GM23338 (cell line): ENCODE measurements at regions not wholly inside any gene's neighbourhood (a gene's known extent, or its start where the extent isn't known, plus 50 kb on each side); places are given as distances from the start of the nearest gene placed in this dataset.

Experiments
- ATAC-seq: fragments of 200-7000 bp; cut with Tn5 transposase; 3 replicates; pipeline ENCODE4 v1.9.1; 2020
- DNase-seq: peaks from one replicate; pipeline ENCODE4 v3.0.0-alpha.2; 2015; ENCODE audit warnings: low spot score
- H2AFZ ChIP-seq: fragments of 200-600 bp; sonication (generic); 2 replicates; pipeline ENCODE4 v1.8.0; 2016; ENCODE audit warnings: antibody characterized with exemption, mild to moderate bottlenecking, moderate library complexity
- H3F3A ChIP-seq: fragments of 200-600 bp; sonication (generic); replicated peaks from 2 replicates; pipeline ENCODE4 v1.8.0; 2017; ENCODE audit warnings: antibody characterized with exemption, mixed run types, low read depth
- H3K27ac ChIP-seq: fragments of 200-600 bp; sonication (generic); 2 replicates; pipeline ENCODE4 v1.6.1; 2016; ENCODE audit warnings: low read depth
- H3K27me3 ChIP-seq: fragments of 200-600 bp; sonication (generic); 2 replicates; pipeline ENCODE4 v1.8.0; 2016; ENCODE audit warnings: mild to moderate bottlenecking, mixed run types, moderate library complexity; ENCODE audit not compliant: insufficient read depth
- H3K36me3 ChIP-seq: fragments of 200-600 bp; sonication (generic); 2 replicates; pipeline ENCODE4 v1.8.0; 2016; ENCODE audit warnings: mild to moderate bottlenecking; ENCODE audit not compliant: insufficient read depth
- H3K4me1 ChIP-seq: fragments of 200-600 bp; sonication (generic); 2 replicates; pipeline ENCODE4 v1.8.0; 2016; ENCODE audit warnings: mild to moderate bottlenecking, moderate library complexity; ENCODE audit not compliant: insufficient read depth
- H3K4me2 ChIP-seq: fragments of 200-600 bp; sonication (generic); 2 replicates; pipeline ENCODE4 v1.7.1; 2017; ENCODE audit warnings: mixed run types
- H3K4me3 ChIP-seq: fragments of 200-600 bp; sonication (generic); 2 replicates; pipeline ENCODE4 v1.6.1; 2016; ENCODE audit warnings: mixed run types
- H3K79me2 ChIP-seq: fragments of 200-600 bp; sonication (generic); replicated peaks from 2 replicates; pipeline ENCODE4 v1.8.0; 2017; ENCODE audit warnings: mild to moderate bottlenecking; ENCODE audit not compliant: insufficient read depth
- H3K9me2 ChIP-seq: fragments of 200-600 bp; sonication (generic); 2 replicates; pipeline ENCODE4 v1.8.0; 2017; ENCODE audit not compliant: insufficient read depth
- H4K20me1 ChIP-seq: fragments of 200-600 bp; sonication (generic); replicated peaks from 2 replicates; pipeline ENCODE4 v1.8.0; 2017; ENCODE audit warnings: mild to moderate bottlenecking; ENCODE audit not compliant: insufficient read depth
- H3K27ac Mint-ChIP-seq: 2 replicates; pipeline ENCODE4 v1.8.0; 2020; ENCODE audit warnings: inconsistent platforms, mild to moderate bottlenecking, moderate library complexity, mixed read lengths
- H3K27me3 Mint-ChIP-seq: 3 replicates; pipeline ENCODE4 v1.8.0; 2022; ENCODE audit warnings: low read depth, mild to moderate bottlenecking, moderate library complexity, mixed read lengths, inconsistent platforms; ENCODE audit not compliant: insufficient read depth, poor library complexity
- H3K36me3 Mint-ChIP-seq: 3 replicates; pipeline ENCODE4 v1.8.0; 2021; ENCODE audit warnings: low read depth, mild to moderate bottlenecking, inconsistent platforms, moderate library complexity, mixed read lengths
- H3K4me1 Mint-ChIP-seq: 3 replicates; pipeline ENCODE4 v1.8.0; 2020; ENCODE audit warnings: mild to moderate bottlenecking, inconsistent platforms, mixed read lengths
- H3K4me3 Mint-ChIP-seq: 3 replicates; pipeline ENCODE4 v1.8.0; 2021; ENCODE audit warnings: moderate library complexity, mild to moderate bottlenecking, inconsistent platforms, mixed read lengths
- H3K9me3 Mint-ChIP-seq: 3 replicates; pipeline ENCODE4 v1.8.0; 2020; ENCODE audit warnings: moderate library complexity, mild to moderate bottlenecking, inconsistent platforms, mixed read lengths
- CTCF ChIP-seq, 2 experiments: fragments of 200-600 bp in 1 of 2; sonication (generic) in 1 of 2; conservative IDR thresholded peaks; 2 replicates each; pipeline versions ENCODE4 v1.5.1 to v1.6.1; 2016 to 2017; ENCODE audit warnings: antibody characterized with exemption in 2 of 2, low read depth in 2 of 2, mild to moderate bottlenecking in 2 of 2, moderate library complexity in 1 of 2
- ETS1 ChIP-seq: IDR thresholded peaks from 2 replicates; pipeline ENCODE4 v1.6.1; 2016; ENCODE audit warnings: antibody characterized with exemption
- EZH2 ChIP-seq: fragments of 200-600 bp; sonication (generic); IDR thresholded peaks from one replicate; pipeline ENCODE4 v1.8.0; 2017; ENCODE audit warnings: antibody characterized with exemption, mild to moderate bottlenecking, low read depth; ENCODE audit not compliant: unreplicated experiment
- NANOG ChIP-seq: IDR thresholded peaks from 2 replicates; pipeline ENCODE4 v1.6.1; 2016; ENCODE audit warnings: antibody characterized with exemption, borderline replicate concordance
- REST ChIP-seq: IDR thresholded peaks from one replicate; pipeline ENCODE4 v1.6.1; 2018; ENCODE audit warnings: antibody characterized with exemption; ENCODE audit not compliant: unreplicated experiment
- STAT1 ChIP-seq: IDR thresholded peaks from one replicate; pipeline ENCODE4 v1.6.1; 2016; ENCODE audit warnings: antibody characterized with exemption; ENCODE audit not compliant: unreplicated experiment

GRCh38 chr2:118706371-118706770 lies 141.1 kb downstream of the EN1 start:
- H3K36me3 ChIP-seq = no peaks in the 10 kb centered on the region
- no peaks in the 10 kb centered on the region for H3K9me3 Mint-ChIP-seq
- ATAC-seq (no peak), DNase-seq (no peak)
- no peak overlapping the region for H3K27ac ChIP-seq
- TF ChIP-seq EZH2 (no peak), REST (no peak), ETS1 (no peak)
- H3K27me3 ChIP-seq = no peaks in the 10 kb centered on the region
- no peak overlapping the region for H3K4me2 ChIP-seq
- no peaks in the 10 kb centered on the region for H3F3A ChIP-seq
- 0 out of 2 replicates have a peak overlapping the region, but pooled peaks have one; percentile 32 for H2AFZ ChIP-seq
- H3K27ac Mint-ChIP-seq = no peak overlapping the region
- no peaks in the 10 kb centered on the region for H3K9me2 ChIP-seq
- H3K4me3 Mint-ChIP-seq = no peak overlapping the region
- no peak overlapping the region for H3K4me3 ChIP-seq
- H3K4me1 ChIP-seq = no peaks in the 10 kb centered on the region
- H3K36me3 Mint-ChIP-seq = no peaks in the 10 kb centered on the region; the same call in 2 of the 3 replicates
- no peaks in the 10 kb centered on the region for H4K20me1 ChIP-seq
- H3K4me1 Mint-ChIP-seq = peaks cover 5% of the 10 kb centered on the region; the same call in 1 of the 3 replicates
- H3K79me2 ChIP-seq = no peaks in the 10 kb centered on the region
- H3K27me3 Mint-ChIP-seq = peaks cover 11% of the 10 kb centered on the region

- no peaks in the 10 kb centered on the region for H3K36me3 Mint-ChIP-seq
- Histone ChIP-seq H3F3A (no peaks in the 10 kb centered on the region), H3K4me1 (peaks cover 1% of the 10 kb centered on the region; the same call in 1 of the 2 replicates), H3K27me3 (no peaks in the 10 kb centered on the region), H3K27ac (no peak overlapping the region), H2AFZ (peak overlapping the region; percentile 5; the same call in 1 of the 2 replicates), H3K79me2 (no peaks in the 10 kb centered on the region), H4K20me1 (no peaks in the 10 kb centered on the region), H3K36me3 (no peaks in the 10 kb centered on the region), H3K4me3 (no peak overlapping the region), H3K4me2 (no peak overlapping the region), H3K9me2 (no peaks in the 10 kb centered on the region)
- H3K4me3 Mint-ChIP-seq = no peak overlapping the region
- peaks cover 6% of the 10 kb centered on the region for H3K27me3 Mint-ChIP-seq
- H3K4me1 Mint-ChIP-seq = peaks cover 4% of the 10 kb centered on the region; the same call in 2 of the 3 replicates
- DNase-seq (no peak), ATAC-seq (no peak)
- H3K9me3 Mint-ChIP-seq = no peaks in the 10 kb centered on the region
- no peak overlapping the region for H3K27ac Mint-ChIP-seq
- TF ChIP-seq NANOG (no peak), CTCF (conservative IDR thresholded peaks at IDR 0.05; ENCODE audit: low read depth in 2 of 2) (no peak), STAT1 (no peak), EZH2 (no peak), REST (no peak)
These were observed 142.4 kb downstream of the EN1 start for GRCh38 chr2:118705032-118705431.
